GOT3 (cell line): ENCODE measurements at regions not wholly inside any gene's neighbourhood (a gene's known extent, or its start where the extent isn't known, plus 50 kb on each side); places are given as distances from the start of the nearest gene placed in this dataset.
"Not testable (repeated sequence)": the region's sequence is repeated elsewhere in the genome, so short reads cannot be mapped to it uniquely, and the experiment has no call there.

Source experiments
- DNase-seq: peaks from one replicate; lab custom pipeline; 2025; ENCODE audit warnings: mixed read lengths; lab: John Stamatoyannopoulos, UW

GRCh38 chr2:2663401-2664036 lies 332.4 kb upstream of the MYT1L start:
- no peak for DNase-seq

- DNase-seq, result no peak
Measured at GRCh38 chr2:2662847-2663356, 331.8 kb upstream of the MYT1L start.

GRCh38 chr2:2662037-2662846 lies 331.2 kb upstream of the MYT1L start:
- no peak for DNase-seq

- DNase-seq, result no peak
Measured at GRCh38 chr2:2660789-2661355, 329.8 kb upstream of the MYT1L start.

- no peak for DNase-seq
Measured at GRCh38 chr2:2657121-2657962, 326.3 kb upstream of the MYT1L start.

GRCh38 chr2:2656115-2657011 lies 325.3 kb upstream of the MYT1L start:
- DNase-seq, result no peak

- DNase-seq, result no peak
Measured at GRCh38 chr2:2655453-2656114, 324.5 kb upstream of the MYT1L start.

GRCh38 chr2:2653231-2653630 lies 322.2 kb upstream of the MYT1L start:
- DNase-seq, result no peak

- DNase-seq, result no peak
Measured at GRCh38 chr2:2650608-2651375, 319.7 kb upstream of the MYT1L start.

- DNase-seq, result no peak
Measured at GRCh38 chr2:2649109-2650072, 318.3 kb upstream of the MYT1L start.

GRCh38 chr2:2648094-2648493 lies 317.0 kb upstream of the MYT1L start:
- no peak for DNase-seq

- DNase-seq, result no peak
Measured at GRCh38 chr2:2647141-2647541, 316.1 kb upstream of the MYT1L start.

- no peak for DNase-seq
Measured at GRCh38 chr2:2646433-2647051, 315.5 kb upstream of the MYT1L start.

GRCh38 chr2:2645162-2645855 lies 314.2 kb upstream of the MYT1L start:
- DNase-seq, result no peak

GRCh38 chr2:2644751-2645150 lies 313.7 kb upstream of the MYT1L start:
- not testable (repeated sequence) for DNase-seq

- no peak for DNase-seq
Measured at GRCh38 chr2:2644040-2644439, 313.0 kb upstream of the MYT1L start.
